ENCODE measurements at regions not wholly inside any gene's neighbourhood (a gene's known extent, or its start where the extent isn't known, plus 50 kb on each side); places are given as distances from the start of the nearest gene placed in this dataset.

- H3K4me3 Mint-ChIP-seq, result no peak overlapping the region
- H3K9me3 Mint-ChIP-seq, result peaks cover 14% of the 10 kb centered on the region
- peaks cover 6% of the 10 kb centered on the region; the same call in 1 of the 2 replicates for H3K36me3 Mint-ChIP-seq
- no peaks in the 10 kb centered on the region for H3K27me3 Mint-ChIP-seq (ENCODE audit: low read depth)
- DNase-seq (ENCODE audit: low spot score), result no peak
- TF ChIP-seq ZNF219 (CRISPR knock-in tag; IDR thresholded peaks at IDR 0.05; ENCODE audit: borderline replicate concordance), result no peak
- TF ChIP-seq ATF1 (CRISPR knock-in tag; IDR thresholded peaks at IDR 0.05), result no peak
- TF ChIP-seq ZNF121 (CRISPR knock-in tag; IDR thresholded peaks at IDR 0.05), result no peak
- TF ChIP-seq ZNF416 (CRISPR knock-in tag; IDR thresholded peaks at IDR 0.05), result no peak
- TF ChIP-seq ZNF423 (CRISPR knock-in tag; IDR thresholded peaks at IDR 0.05), result no peak
- no peak for TF ChIP-seq ZNF281 (CRISPR knock-in tag; IDR thresholded peaks at IDR 0.05)
- no peak for TF ChIP-seq ATF2 (CRISPR knock-in tag; IDR thresholded peaks at IDR 0.05; ENCODE audit: borderline replicate concordance, low read depth)
- no peak for TF ChIP-seq ETV6 (CRISPR knock-in tag; IDR thresholded peaks at IDR 0.05)
- TF ChIP-seq TP53 (CRISPR knock-in tag; IDR thresholded peaks at IDR 0.05), result no peak
- no peak for TF ChIP-seq SMAD3 (CRISPR knock-in tag; IDR thresholded peaks at IDR 0.05; ENCODE audit: borderline replicate concordance)
- no peak for TF ChIP-seq ARID4B (CRISPR knock-in tag; IDR thresholded peaks at IDR 0.05; ENCODE audit: borderline replicate concordance)
- TF ChIP-seq MYBL2 (CRISPR knock-in tag; IDR thresholded peaks at IDR 0.05), result no peak
- TF ChIP-seq FOXK1 (CRISPR knock-in tag; IDR thresholded peaks at IDR 0.05), result no peak
- TF ChIP-seq NR3C1 (CRISPR knock-in tag; conservative IDR thresholded peaks at IDR 0.05; ENCODE audit: low read depth), result no peak
- no peak for TF ChIP-seq ZNF532 (CRISPR knock-in tag; IDR thresholded peaks at IDR 0.05; ENCODE audit: borderline replicate concordance)
- no peak for TF ChIP-seq ERG (CRISPR knock-in tag; IDR thresholded peaks at IDR 0.05)
- TF ChIP-seq USF2 (CRISPR knock-in tag; IDR thresholded peaks at IDR 0.05), result no peak
- ChIA-PET POLR2A (no interaction called here), CTCF (no interaction called here)
- H3K4me1 Mint-ChIP-seq, result no peaks in the 10 kb centered on the region
- no peak overlapping the region for H3K27ac Mint-ChIP-seq
- no peak for ATAC-seq
These were observed 376.8 kb downstream of the TRIB2 start for GRCh38 chr2:13093416-13093991.

Measured in WTC11 (cell line).